Uterus (tissue), 3 donors: ENCODE measurements at regions not wholly inside any gene's neighbourhood (a gene's known extent, or its start where the extent isn't known, plus 50 kb on each side); places are given as distances from the start of the nearest gene placed in this dataset.

Source experiments
- DNase-seq, 2 donors: peaks; one replicate each; pipeline ENCODE4 v3.0.0-alpha.2; 2019 to 2020
- H3K27ac ChIP-seq, 2 donors: fragments of 200-600 bp; sonication (generic); 1 replicate in 1 of 2; 2 replicates in 1 of 2; pipeline ENCODE4 v1.5.1; 2016 to 2018
- H3K27me3 ChIP-seq, 2 donors: fragments of 200-600 bp; sonication (generic); one replicate each; pipeline ENCODE4 v1.5.1; 2018 to 2019; ENCODE audit warnings: control low read depth in 1 of 2
- H3K36me3 ChIP-seq, 2 donors: fragments of 200-600 bp; sonication (generic); one replicate each; pipeline ENCODE4 v1.5.1; 2019; ENCODE audit warnings: control low read depth in 1 of 2
- H3K4me1 ChIP-seq, 2 donors: fragments of 200-600 bp; sonication (generic); one replicate each; pipeline ENCODE4 v1.5.1; 2018 to 2019; ENCODE audit warnings: control low read depth in 1 of 2
- H3K4me3 ChIP-seq, 2 donors: fragments of 200-600 bp; sonication (generic); 1 replicate in 1 of 2; 2 replicates in 1 of 2; pipeline ENCODE4 v1.5.1; 2018 to 2019; ENCODE audit warnings: mild to moderate bottlenecking in 1 of 2
- H3K9me3 ChIP-seq, 2 donors: fragments of 200-600 bp; sonication (generic); one replicate each; pipeline ENCODE4 v1.5.1; 2019; ENCODE audit warnings: control low read depth in 1 of 2
- CTCF ChIP-seq, 4 experiments: fragments of 200-600 bp in 2 of 4; fragments of 450-650 bp in 2 of 4; sonication (generic) in 2 of 4; IDR thresholded peaks; one replicate each; pipeline ENCODE4 v1.5.1; 2016 to 2019; ENCODE audit warnings: antibody characterized with exemption in 4 of 4, mild to moderate bottlenecking in 2 of 4, moderate library complexity in 1 of 4
- POLR2A ChIP-seq, 2 donors: fragments of 450-650 bp; IDR thresholded peaks; one replicate each; pipeline ENCODE4 v1.6.1; 2016; ENCODE audit warnings: antibody characterized with exemption in 2 of 2, mild to moderate bottlenecking in 1 of 2, moderate library complexity in 1 of 2
- intact Hi-C: fragments of 100-400 bp; cut with DNase I; formaldehyde crosslinking; loops from one replicate; pipeline ENCODE4 v1.15.1; 2023; ENCODE audit warnings: low total_unique reads
- donor health status: DM: yes; HTN: yes; CAD: no.

- Histone ChIP-seq H3K27me3 (no peaks in the 10 kb centered on the region), H3K9me3 (no peaks in the 10 kb centered on the region), H3K27ac (no peak overlapping the region), H3K4me1 (no peaks in the 10 kb centered on the region), H3K4me3 (no peak overlapping the region), H3K36me3 (no peaks in the 10 kb centered on the region)
- intact Hi-C loops, result no loop called here
- TF ChIP-seq POLR2A (IDR thresholded peaks at IDR 0.05), result no peak
- no peak for TF ChIP-seq CTCF (IDR thresholded peaks at IDR 0.05)
- DNase-seq, result no peak
Observed at GRCh38 chr2:228690681-228691080, 509.2 kb upstream of the SPHKAP start.

DNA sequence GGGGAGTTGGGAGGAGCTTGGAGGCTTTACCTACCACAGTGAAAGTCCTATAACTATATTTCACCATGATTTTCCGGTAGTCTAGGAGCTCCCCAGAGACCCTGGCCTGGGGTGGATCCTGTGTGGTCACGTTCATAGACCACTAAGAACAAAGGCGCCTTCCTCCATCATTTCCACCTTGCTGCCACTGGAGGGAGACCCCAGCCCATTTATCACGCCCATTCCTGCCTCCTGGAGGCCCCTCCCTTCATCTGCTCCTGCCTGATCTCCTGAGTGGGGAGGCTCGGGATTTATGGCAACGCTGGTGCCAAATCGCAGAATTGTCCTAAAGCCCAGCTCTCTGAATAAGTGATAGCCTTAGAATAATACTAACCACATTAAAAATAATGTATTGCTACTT, 507.6 kb upstream of the SPHKAP start:
- peak in 1 of 2 donors; percentile 18 for DNase-seq

GRCh38 chr2:228688007-228688645, 506.6 kb upstream of the SPHKAP start:
- H3K4me3 ChIP-seq, result no peak overlapping the region
- H3K36me3 ChIP-seq, result no peaks in the 10 kb centered on the region
- intact Hi-C loops, result no loop called here
- no peaks in the 10 kb centered on the region for H3K4me1 ChIP-seq
- DNase-seq, result no peak
- H3K27me3 ChIP-seq, result no peaks in the 10 kb centered on the region
- H3K27ac ChIP-seq, result no peak overlapping the region
- TF ChIP-seq POLR2A (IDR thresholded peaks at IDR 0.05) (no peak), CTCF (IDR thresholded peaks at IDR 0.05) (no peak)
- no peaks in the 10 kb centered on the region for H3K9me3 ChIP-seq

More for the DNA sequence above, 507.6 kb upstream of the SPHKAP start:
- no peaks in the 10 kb centered on the region for H3K4me1 ChIP-seq
- no peak overlapping the region for H3K4me3 ChIP-seq
- no peak overlapping the region for H3K27ac ChIP-seq
- H3K27me3 ChIP-seq, result no peaks in the 10 kb centered on the region
- H3K9me3 ChIP-seq, result no peaks in the 10 kb centered on the region
- TF ChIP-seq POLR2A (IDR thresholded peaks at IDR 0.05) (no peak), CTCF (IDR thresholded peaks at IDR 0.05) (peak in 1 of 4 experiments; percentile 22)
- H3K36me3 ChIP-seq, result no peaks in the 10 kb centered on the region
- intact Hi-C loops, result no loop called here

- Histone ChIP-seq H3K36me3 (no peaks in the 10 kb centered on the region), H3K4me3 (no peak overlapping the region), H3K4me1 (no peaks in the 10 kb centered on the region), H3K27me3 (no peaks in the 10 kb centered on the region), H3K9me3 (no peaks in the 10 kb centered on the region), H3K27ac (no peak overlapping the region)
- DNase-seq, result no peak
- TF ChIP-seq POLR2A (IDR thresholded peaks at IDR 0.05) (no peak), CTCF (IDR thresholded peaks at IDR 0.05) (no peak)
- intact Hi-C loops, result no loop called here
Observed at GRCh38 chr2:228681979-228682378, 500.5 kb upstream of the SPHKAP start.

GRCh38 chr2:228681426-228681825, 499.9 kb upstream of the SPHKAP start:
- Histone ChIP-seq H3K36me3 (no peaks in the 10 kb centered on the region), H3K9me3 (no peaks in the 10 kb centered on the region), H3K4me3 (no peak overlapping the region), H3K27ac (no peak overlapping the region), H3K4me1 (no peaks in the 10 kb centered on the region), H3K27me3 (no peaks in the 10 kb centered on the region)
- peak in 1 of 2 donors; percentile 41 for DNase-seq
- TF ChIP-seq CTCF (IDR thresholded peaks at IDR 0.05), result peak; percentile 31 to 55 (median 35)
- TF ChIP-seq POLR2A (IDR thresholded peaks at IDR 0.05), result no peak
- intact Hi-C loops, result no loop called here
